ENCODE measurements at regions not wholly inside any gene's neighbourhood (a gene's known extent, or its start where the extent isn't known, plus 50 kb on each side); places are given as distances from the start of the nearest gene placed in this dataset.

DNA sequence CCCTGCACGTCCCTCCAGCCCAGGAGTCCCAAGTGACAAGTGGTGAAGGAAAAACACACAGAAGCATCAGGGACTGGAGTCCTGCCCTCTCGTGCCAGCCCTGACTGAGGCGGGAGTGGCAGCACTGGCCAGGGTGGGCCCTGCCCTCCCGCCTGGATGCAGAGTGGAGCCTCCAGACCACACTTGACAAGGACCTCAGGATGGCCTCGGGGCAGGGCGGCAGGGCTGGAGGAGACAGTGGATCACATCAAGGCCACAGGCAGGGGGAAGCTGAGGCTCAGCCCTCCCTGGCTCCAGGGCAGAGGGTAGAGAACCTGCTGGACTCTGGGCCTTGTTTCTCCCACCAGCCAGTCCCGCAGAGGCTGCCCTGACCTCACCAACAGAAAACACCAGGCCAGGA is 128.8 kb upstream of the CDH4 start:
- Histone ChIP-seq H3K27me3 (ENCODE audit: insufficient read depth, low read length) (no peaks in the 10 kb centered on the region), H3K4me3 (ENCODE audit: insufficient read depth, low read depth, low read length) (no peak overlapping the region), H2AFZ (ENCODE audit: low read depth, low read length) (no peak overlapping the region), H3K9ac (ENCODE audit: low read length) (no peak overlapping the region), H3K27ac (ENCODE audit: low read depth, low read length) (no peak overlapping the region), H4K20me1 (ENCODE audit: insufficient read depth, low read length) (no peaks in the 10 kb centered on the region), H3K9me3 (ENCODE audit: insufficient read depth, low read depth, low read length) (no peaks in the 10 kb centered on the region), H3K4me2 (ENCODE audit: low read length) (no peak overlapping the region), H3K4me1 (ENCODE audit: insufficient read depth, low read length) (peaks cover 15% of the 10 kb centered on the region), H3K79me2 (ENCODE audit: insufficient read depth, low read length) (no peaks in the 10 kb centered on the region), H3K36me3 (ENCODE audit: insufficient read depth, low read length) (no peaks in the 10 kb centered on the region)
- no peak for TF ChIP-seq EZH2 (IDR thresholded peaks at IDR 0.05; ENCODE audit: insufficient read depth, low read length)
- TF ChIP-seq, protein P1, sequence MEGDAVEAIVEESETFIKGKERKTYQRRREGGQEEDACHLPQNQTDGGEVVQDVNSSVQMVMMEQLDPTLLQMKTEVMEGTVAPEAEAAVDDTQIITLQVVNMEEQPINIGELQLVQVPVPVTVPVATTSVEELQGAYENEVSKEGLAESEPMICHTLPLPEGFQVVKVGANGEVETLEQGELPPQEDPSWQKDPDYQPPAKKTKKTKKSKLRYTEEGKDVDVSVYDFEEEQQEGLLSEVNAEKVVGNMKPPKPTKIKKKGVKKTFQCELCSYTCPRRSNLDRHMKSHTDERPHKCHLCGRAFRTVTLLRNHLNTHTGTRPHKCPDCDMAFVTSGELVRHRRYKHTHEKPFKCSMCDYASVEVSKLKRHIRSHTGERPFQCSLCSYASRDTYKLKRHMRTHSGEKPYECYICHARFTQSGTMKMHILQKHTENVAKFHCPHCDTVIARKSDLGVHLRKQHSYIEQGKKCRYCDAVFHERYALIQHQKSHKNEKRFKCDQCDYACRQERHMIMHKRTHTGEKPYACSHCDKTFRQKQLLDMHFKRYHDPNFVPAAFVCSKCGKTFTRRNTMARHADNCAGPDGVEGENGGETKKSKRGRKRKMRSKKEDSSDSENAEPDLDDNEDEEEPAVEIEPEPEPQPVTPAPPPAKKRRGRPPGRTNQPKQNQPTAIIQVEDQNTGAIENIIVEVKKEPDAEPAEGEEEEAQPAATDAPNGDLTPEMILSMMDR (IDR thresholded peaks at IDR 0.05; ENCODE audit: insufficient read depth, low read depth, low read length), result no peak
- peaks cover 5% of the 10 kb centered on the region for H3K27me3 Mint-ChIP-seq (ENCODE audit: low read depth, unreplicated experiment)
- H3K4me3 Mint-ChIP-seq (ENCODE audit: unreplicated experiment), result no peak overlapping the region
- FAIRE-seq (no peak), DNase-seq (ENCODE audit: low read depth) (no peak)
- H3K9me3 Mint-ChIP-seq (ENCODE audit: unreplicated experiment), result no peaks in the 10 kb centered on the region
- H3K27ac Mint-ChIP-seq (ENCODE audit: unreplicated experiment), result no peak overlapping the region
- H3K36me3 Mint-ChIP-seq (ENCODE audit: low read depth, unreplicated experiment), result peaks cover 2% of the 10 kb centered on the region
- peaks cover 30% of the 10 kb centered on the region for H3K4me1 Mint-ChIP-seq (ENCODE audit: low read depth, unreplicated experiment)

DNA sequence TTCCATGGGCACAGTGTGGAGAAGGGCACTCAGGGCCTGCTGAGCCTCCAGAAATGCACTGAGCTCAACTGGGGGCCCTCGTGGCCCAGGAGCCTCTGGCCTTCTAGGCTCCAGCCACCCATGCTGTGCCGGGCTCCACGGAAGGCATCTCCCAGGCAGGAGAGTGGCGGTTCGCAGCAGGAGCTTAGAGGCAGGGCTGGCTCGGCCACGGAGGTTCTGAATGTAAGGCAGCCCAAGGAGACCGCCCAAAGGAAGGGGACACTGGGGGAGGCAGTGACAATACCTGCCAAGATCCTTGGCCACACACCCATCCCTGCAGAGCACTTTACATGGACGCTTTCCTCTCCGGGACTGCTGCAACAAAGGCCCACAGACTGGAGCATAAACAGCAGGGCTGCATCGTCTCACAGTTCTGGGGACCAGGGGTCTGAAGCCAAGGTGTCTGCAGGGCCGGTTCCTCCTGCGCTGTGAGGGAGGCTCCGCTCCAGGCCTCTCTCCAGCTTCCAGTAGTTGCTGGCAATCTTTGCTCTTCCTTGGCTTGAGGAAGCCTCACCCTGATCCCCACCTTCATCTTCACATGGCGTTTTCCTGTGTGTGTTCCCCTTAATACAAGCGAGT is 128.2 kb upstream of the CDH4 start:
- Mint-ChIP-seq H3K4me3 (ENCODE audit: unreplicated experiment) (no peak overlapping the region), H3K9me3 (ENCODE audit: unreplicated experiment) (peaks cover 1% of the 10 kb centered on the region), H3K27ac (ENCODE audit: unreplicated experiment) (no peak overlapping the region), H3K4me1 (ENCODE audit: low read depth, unreplicated experiment) (peaks cover 26% of the 10 kb centered on the region), H3K27me3 (ENCODE audit: low read depth, unreplicated experiment) (peaks cover 5% of the 10 kb centered on the region), H3K36me3 (ENCODE audit: low read depth, unreplicated experiment) (peaks cover 2% of the 10 kb centered on the region)
- FAIRE-seq (no peak), DNase-seq (ENCODE audit: low read depth) (no peak)
- Histone ChIP-seq H3K9me3 (ENCODE audit: insufficient read depth, low read depth, low read length) (no peaks in the 10 kb centered on the region), H4K20me1 (ENCODE audit: insufficient read depth, low read length) (no peaks in the 10 kb centered on the region), H3K27ac (ENCODE audit: low read depth, low read length) (no peak overlapping the region), H2AFZ (ENCODE audit: low read depth, low read length) (no peak overlapping the region), H3K36me3 (ENCODE audit: insufficient read depth, low read length) (no peaks in the 10 kb centered on the region), H3K27me3 (ENCODE audit: insufficient read depth, low read length) (no peaks in the 10 kb centered on the region), H3K4me2 (ENCODE audit: low read length) (no peak overlapping the region), H3K4me3 (ENCODE audit: insufficient read depth, low read depth, low read length) (no peak overlapping the region), H3K4me1 (ENCODE audit: insufficient read depth, low read length) (peaks cover 9% of the 10 kb centered on the region), H3K9ac (ENCODE audit: low read length) (no peak overlapping the region), H3K79me2 (ENCODE audit: insufficient read depth, low read length) (no peaks in the 10 kb centered on the region)
- TF ChIP-seq EZH2 (IDR thresholded peaks at IDR 0.05; ENCODE audit: insufficient read depth, low read length), result no peak
- TF ChIP-seq, protein P1 (IDR thresholded peaks at IDR 0.05; ENCODE audit: insufficient read depth, low read depth, low read length), result no peak

DNA sequence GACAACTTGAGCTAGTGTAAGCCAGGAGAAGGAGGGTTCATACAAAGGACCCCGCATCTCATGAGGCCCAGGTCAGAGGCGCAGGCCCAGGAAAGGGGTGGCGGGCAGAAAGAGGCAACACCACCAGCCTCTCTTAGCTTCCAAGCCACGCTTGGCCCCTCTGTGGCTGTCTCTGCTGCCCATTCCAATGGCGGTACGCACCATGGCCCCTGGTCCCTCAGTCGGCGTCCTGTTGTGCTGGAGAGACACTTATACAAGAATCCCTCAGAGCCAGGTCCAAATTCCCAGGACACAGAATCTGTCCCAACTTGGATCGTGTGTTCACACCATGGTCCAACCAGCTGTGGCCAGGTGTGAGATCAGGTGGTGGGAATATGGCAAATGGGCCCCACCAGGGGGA is 127.0 kb upstream of the CDH4 start:
- Histone ChIP-seq H4K20me1 (ENCODE audit: insufficient read depth, low read length) (no peaks in the 10 kb centered on the region), H3K4me2 (ENCODE audit: low read length) (no peak overlapping the region), H3K9ac (ENCODE audit: low read length) (no peak overlapping the region), H3K9me3 (ENCODE audit: insufficient read depth, low read depth, low read length) (no peaks in the 10 kb centered on the region), H3K4me1 (ENCODE audit: insufficient read depth, low read length) (peaks cover 8% of the 10 kb centered on the region), H2AFZ (ENCODE audit: low read depth, low read length) (no peak overlapping the region), H3K4me3 (ENCODE audit: insufficient read depth, low read depth, low read length) (no peak overlapping the region), H3K27ac (ENCODE audit: low read depth, low read length) (peak overlapping the region; percentile 2), H3K79me2 (ENCODE audit: insufficient read depth, low read length) (no peaks in the 10 kb centered on the region), H3K27me3 (ENCODE audit: insufficient read depth, low read length) (no peaks in the 10 kb centered on the region), H3K36me3 (ENCODE audit: insufficient read depth, low read length) (no peaks in the 10 kb centered on the region)
- no peak overlapping the region for H3K27ac Mint-ChIP-seq (ENCODE audit: unreplicated experiment)
- peaks cover 1% of the 10 kb centered on the region for H3K9me3 Mint-ChIP-seq (ENCODE audit: unreplicated experiment)
- FAIRE-seq (no peak), DNase-seq (ENCODE audit: low read depth) (no peak)
- peaks cover 20% of the 10 kb centered on the region for H3K4me1 Mint-ChIP-seq (ENCODE audit: low read depth, unreplicated experiment)
- peaks cover 10% of the 10 kb centered on the region for H3K27me3 Mint-ChIP-seq (ENCODE audit: low read depth, unreplicated experiment)
- H3K4me3 Mint-ChIP-seq (ENCODE audit: unreplicated experiment), result no peak overlapping the region
- TF ChIP-seq, protein P1 (IDR thresholded peaks at IDR 0.05; ENCODE audit: insufficient read depth, low read depth, low read length), result no peak
- TF ChIP-seq EZH2 (IDR thresholded peaks at IDR 0.05; ENCODE audit: insufficient read depth, low read length), result no peak
- H3K36me3 Mint-ChIP-seq (ENCODE audit: low read depth, unreplicated experiment), result peaks cover 2% of the 10 kb centered on the region

Data from astrocyte (in vitro differentiated cells and primary cell).